B cell (primary cell): ENCODE measurements at regions not wholly inside any gene's neighbourhood (a gene's known extent, or its start where the extent isn't known, plus 50 kb on each side); places are given as distances from the start of the nearest gene placed in this dataset.

Source experiments
- ATAC-seq: fragments of 200-7000 bp; cut with Tn5 transposase; one replicate; pipeline ENCODE4 v1.10.0; 2021; ENCODE audit warnings: low read depth, mild to moderate bottlenecking, moderate number of reproducible peaks, moderate library complexity
- CTCF ChIA-PET: fragments of 350-600 bp; sonication (Branson Sonifier 250); formaldehyde crosslinking; loops from one replicate; lab custom pipeline; 2021; ENCODE audit warnings: antibody characterized with exemption, inconsistent platforms; lab: Charles Lee
- POLR2A ChIA-PET: fragments of 350-600 bp; sonication (Branson Sonifier 250); formaldehyde crosslinking; loops from one replicate; lab custom pipeline; 2021; ENCODE audit warnings: antibody characterized with exemption; lab: Charles Lee
- DNase-seq: peaks from one replicate; pipeline ENCODE4 v3.0.0; 2013
- H2AFZ ChIP-seq: 2 replicates; pipeline ENCODE4 v1.6.1; 2012; ENCODE audit warnings: mild to moderate bottlenecking, low read depth, low read length; ENCODE audit not compliant: insufficient read depth, poor library complexity, severe bottlenecking
- H3K27ac ChIP-seq, 2 donors: 1 replicate in 1 of 2; 2 replicates in 1 of 2; pipeline ENCODE4 v1.5.1; 2012 to 2013; ENCODE audit warnings: low read length in 2 of 2, mild to moderate bottlenecking in 2 of 2, moderate library complexity in 1 of 2
- H3K27me3 ChIP-seq, 4 experiments: fragments of 200-600 bp in 1 of 4; sonication (generic) in 1 of 4; replicated peaks in 1 of 4; 1 replicate in 2 of 4; 2 replicates in 2 of 4; pipeline versions ENCODE4 v1.6.1 to v1.7.0; 2013 to 2016; ENCODE audit warnings: low read length in 3 of 4, mild to moderate bottlenecking in 2 of 4, mixed read lengths in 1 of 4, moderate library complexity in 1 of 4; ENCODE audit not compliant: insufficient read depth in 4 of 4, control insufficient read depth in 3 of 4; ENCODE audit errors: control extremely low read depth in 1 of 4
- H3K36me3 ChIP-seq, 2 experiments: replicated peaks in 1 of 2; 1 replicate in 1 of 2; 2 replicates in 1 of 2; pipeline versions ENCODE4 v1.6.1 to v1.7.1; 2013; ENCODE audit warnings: low read length in 1 of 2; ENCODE audit not compliant: insufficient read depth in 2 of 2, control insufficient read depth in 1 of 2; ENCODE audit errors: control extremely low read depth in 1 of 2, extremely low read depth in 1 of 2
- H3K4me1 ChIP-seq, 2 donors: fragments of 200-600 bp in 1 of 2; sonication (generic) in 1 of 2; 1 replicate in 1 of 2; 2 replicates in 1 of 2; pipeline versions ENCODE4 v1.5.1 to v1.6.1; 2013 to 2017; ENCODE audit warnings: low read length in 2 of 2; ENCODE audit not compliant: control insufficient read depth in 2 of 2, insufficient read depth in 2 of 2
- H3K4me2 ChIP-seq: replicated peaks from 2 replicates; pipeline ENCODE3; 2012; ENCODE audit warnings: mild to moderate bottlenecking, low read depth, low read length; ENCODE audit not compliant: poor library complexity, severe bottlenecking
- H3K4me3 ChIP-seq, 5 experiments: fragments of 200-600 bp in 1 of 5; sonication (generic) in 1 of 5; 1 replicate in 3 of 5; 2 replicates in 2 of 5; pipeline versions ENCODE4 v1.5.1 to v1.7.0; 2011 to 2016; ENCODE audit warnings: low read length in 4 of 5, mild to moderate bottlenecking in 4 of 5, low read depth in 2 of 5, control low read depth in 1 of 5, moderate library complexity in 1 of 5; ENCODE audit not compliant: insufficient read depth in 1 of 5; ENCODE audit errors: control extremely low read depth in 1 of 5, extremely low read depth in 1 of 5
- H3K79me2 ChIP-seq: fragments of 200-600 bp; sonication (generic); one replicate; pipeline ENCODE4 v1.6.0; 2016; ENCODE audit warnings: low read length; ENCODE audit not compliant: control insufficient read depth, insufficient read depth
- H3K9ac ChIP-seq: fragments of 200-600 bp; sonication (generic); 2 replicates; pipeline ENCODE4 v1.6.1; 2017; ENCODE audit warnings: mild to moderate bottlenecking, low read length, moderate library complexity
- H3K9me3 ChIP-seq, 3 donors: one replicate each; pipeline versions ENCODE4 v1.6.1 to v1.7.1; 2013; ENCODE audit warnings: low read length in 2 of 3; ENCODE audit not compliant: control insufficient read depth in 2 of 3, insufficient read depth in 1 of 3; ENCODE audit errors: control extremely low read depth in 1 of 3
- H4K20me1 ChIP-seq: 2 replicates; pipeline ENCODE4 v1.6.0; 2012; ENCODE audit warnings: mild to moderate bottlenecking, low read length; ENCODE audit not compliant: insufficient read depth, control insufficient read depth, poor library complexity, severe bottlenecking
- H3K27ac Mint-ChIP-seq: one replicate; pipeline ENCODE4 v1.8.0; 2021; ENCODE audit warnings: mixed read lengths
- H3K27me3 Mint-ChIP-seq: one replicate; pipeline ENCODE4 v1.8.0; 2021; ENCODE audit warnings: mixed read lengths
- H3K4me1 Mint-ChIP-seq: one replicate; pipeline ENCODE4 v1.8.0; 2021; ENCODE audit warnings: mixed read lengths
- H3K4me3 Mint-ChIP-seq: one replicate; pipeline ENCODE4 v1.8.0; 2021; ENCODE audit warnings: mixed read lengths
- H3K9me3 Mint-ChIP-seq: one replicate; pipeline ENCODE4 v1.8.0; 2022; ENCODE audit warnings: mixed read lengths; ENCODE audit not compliant: insufficient read depth
- EZH2 ChIP-seq: IDR thresholded peaks from 2 replicates; pipeline ENCODE4 v1.6.1; 2012; ENCODE audit warnings: borderline replicate concordance, low read depth, mild to moderate bottlenecking, moderate library complexity, low read length; ENCODE audit not compliant: insufficient read depth, poor library complexity, severe bottlenecking
- WGBS: methylation state at CpG from one replicate; pipeline ENCODE4 v1.1.5; 2013; ENCODE audit warnings: missing lambda C conversion rate; ENCODE audit not compliant: insufficient coverage; 5-methylcytosine and 5-hydroxymethylcytosine counted together
- intact Hi-C: fragments of 100-400 bp; cut with micrococcal nuclease; formaldehyde crosslinking; loops from one replicate; pipeline ENCODE4 v1.10.0; 2022
- TF ChIP-seq, protein P1 (sequence below): fragments of 200-600 bp; IDR thresholded peaks from one replicate; pipeline ENCODE4 v1.8.0; 2022; ENCODE audit warnings: antibody characterized with exemption, mild to moderate bottlenecking

DNA sequence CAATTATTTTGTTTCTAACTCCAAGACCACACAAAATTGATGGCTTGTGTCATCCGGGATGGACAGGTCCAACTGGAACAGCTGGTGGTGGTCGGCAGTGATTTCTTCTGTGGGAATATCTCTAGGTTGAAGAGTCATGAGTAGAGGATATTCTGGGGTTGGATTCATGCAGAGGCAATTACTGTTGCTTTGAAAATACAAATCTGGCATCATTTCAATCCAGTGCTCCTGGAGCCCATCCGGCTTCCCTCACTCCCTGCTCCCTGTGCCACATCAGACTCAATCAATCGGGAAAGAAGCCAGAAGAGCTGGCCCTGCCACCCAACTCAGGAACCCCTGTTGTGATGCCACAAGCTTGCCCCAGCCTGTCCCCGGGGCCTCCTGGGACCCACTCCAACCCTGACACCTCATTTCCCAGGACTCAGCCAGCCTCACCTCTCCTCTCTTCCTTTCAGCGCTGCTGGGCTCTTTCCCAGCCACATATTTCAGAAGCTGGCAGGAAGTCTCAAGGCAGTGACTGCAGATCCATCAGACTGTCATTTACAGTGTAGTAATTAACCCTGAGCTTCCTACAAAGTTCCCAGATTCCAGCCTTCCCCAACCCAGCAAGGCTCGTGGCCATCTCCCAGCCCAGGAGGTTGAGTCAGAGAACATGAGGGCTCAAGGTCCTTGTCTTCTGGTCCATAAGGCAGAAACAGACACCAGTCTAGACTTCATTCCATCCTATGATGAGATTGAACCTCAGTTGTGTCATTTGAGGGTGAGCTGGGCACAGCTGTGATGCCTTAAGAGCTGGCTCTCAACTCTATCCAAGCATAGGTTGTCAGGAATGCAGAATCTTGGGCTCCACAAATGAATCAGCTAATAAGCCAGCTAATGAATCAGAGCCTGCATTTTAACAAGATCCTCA lies 114.0 kb downstream of the FAM174B start:
- no peak for ATAC-seq
- intact Hi-C loops = no loop called here
- ChIA-PET POLR2A (no interaction called here), CTCF (no interaction called here)
- Histone ChIP-seq H3K27ac (no peak overlapping the region), H2AFZ (no peak overlapping the region), H4K20me1 (no peaks in the 10 kb centered on the region), H3K9ac (no peak overlapping the region), H3K9me3 (peaks cover 0 to 8% (median 0%) of the 10 kb centered on the region in 3 donors), H3K27me3 (peaks cover 0 to 2% (median 0%) of the 10 kb centered on the region in 4 experiments), H3K79me2 (no peaks in the 10 kb centered on the region), H3K36me3 (no peaks in the 10 kb centered on the region), H3K4me2 (no peak overlapping the region), H3K4me3 (no peak overlapping the region), H3K4me1 (no peaks in the 10 kb centered on the region)
- no peak for DNase-seq
- H3K27me3 Mint-ChIP-seq = peaks cover 5% of the 10 kb centered on the region
- H3K4me3 Mint-ChIP-seq = no peak overlapping the region
- TF ChIP-seq EZH2 = no peak
- TF ChIP-seq, protein P1, sequence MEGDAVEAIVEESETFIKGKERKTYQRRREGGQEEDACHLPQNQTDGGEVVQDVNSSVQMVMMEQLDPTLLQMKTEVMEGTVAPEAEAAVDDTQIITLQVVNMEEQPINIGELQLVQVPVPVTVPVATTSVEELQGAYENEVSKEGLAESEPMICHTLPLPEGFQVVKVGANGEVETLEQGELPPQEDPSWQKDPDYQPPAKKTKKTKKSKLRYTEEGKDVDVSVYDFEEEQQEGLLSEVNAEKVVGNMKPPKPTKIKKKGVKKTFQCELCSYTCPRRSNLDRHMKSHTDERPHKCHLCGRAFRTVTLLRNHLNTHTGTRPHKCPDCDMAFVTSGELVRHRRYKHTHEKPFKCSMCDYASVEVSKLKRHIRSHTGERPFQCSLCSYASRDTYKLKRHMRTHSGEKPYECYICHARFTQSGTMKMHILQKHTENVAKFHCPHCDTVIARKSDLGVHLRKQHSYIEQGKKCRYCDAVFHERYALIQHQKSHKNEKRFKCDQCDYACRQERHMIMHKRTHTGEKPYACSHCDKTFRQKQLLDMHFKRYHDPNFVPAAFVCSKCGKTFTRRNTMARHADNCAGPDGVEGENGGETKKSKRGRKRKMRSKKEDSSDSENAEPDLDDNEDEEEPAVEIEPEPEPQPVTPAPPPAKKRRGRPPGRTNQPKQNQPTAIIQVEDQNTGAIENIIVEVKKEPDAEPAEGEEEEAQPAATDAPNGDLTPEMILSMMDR = no peak
- H3K27ac Mint-ChIP-seq = no peak overlapping the region
- WGBS = 82% methylated on average over 5 of the region's 7 CpGs
- no peaks in the 10 kb centered on the region for H3K9me3 Mint-ChIP-seq
- H3K4me1 Mint-ChIP-seq = no peaks in the 10 kb centered on the region

DNA sequence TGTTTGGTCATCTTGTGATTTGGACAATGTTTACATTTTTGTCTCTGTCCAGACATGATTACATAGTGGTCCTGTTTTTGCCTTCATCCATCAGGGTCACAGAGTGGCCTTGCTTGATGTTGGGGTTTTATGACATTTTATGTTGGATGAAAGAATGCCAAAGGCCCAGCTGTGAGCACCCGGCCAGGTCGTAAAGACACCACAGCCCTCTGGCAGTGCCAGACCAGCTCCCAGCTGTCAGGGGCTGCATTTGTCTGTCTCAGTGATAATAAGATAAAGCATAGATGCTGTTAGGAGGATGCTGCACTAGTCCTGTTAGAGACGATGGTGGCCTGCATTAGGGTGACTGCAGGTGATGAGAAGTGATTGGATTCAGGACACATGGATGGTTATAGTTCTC lies 117.5 kb downstream of the FAM174B start:
- no peak overlapping the region for H3K27ac Mint-ChIP-seq
- Histone ChIP-seq H3K79me2 (no peaks in the 10 kb centered on the region), H3K4me3 (no peak overlapping the region), H4K20me1 (no peaks in the 10 kb centered on the region), H3K4me2 (no peak overlapping the region), H3K4me1 (no peaks in the 10 kb centered on the region), H3K27ac (no peak overlapping the region), H3K9ac (no peak overlapping the region), H2AFZ (no peak overlapping the region), H3K27me3 (peaks cover 0 to 2% (median 0%) of the 10 kb centered on the region in 4 experiments), H3K36me3 (no peaks in the 10 kb centered on the region), H3K9me3 (peaks cover 0 to 5% (median 4%) of the 10 kb centered on the region in 3 donors)
- WGBS = 92% methylated on average over 2 of the region's 3 CpGs
- DNase-seq (no peak), ATAC-seq (no peak)
- intact Hi-C loops = no loop called here
- H3K4me3 Mint-ChIP-seq = no peak overlapping the region
- ChIA-PET CTCF (no interaction called here), POLR2A (no interaction called here)
- H3K4me1 Mint-ChIP-seq = no peaks in the 10 kb centered on the region
- H3K27me3 Mint-ChIP-seq = no peaks in the 10 kb centered on the region
- TF ChIP-seq EZH2 = no peak
- TF ChIP-seq, protein P1 = no peak
- peaks cover 4% of the 10 kb centered on the region for H3K9me3 Mint-ChIP-seq
